HL-60 (cell line): ENCODE measurements at regions not wholly inside any gene's neighbourhood (a gene's known extent, or its start where the extent isn't known, plus 50 kb on each side); places are given as distances from the start of the nearest gene placed in this dataset.

ENCODE experiments used
- DNase-seq, 2 experiments: peaks; one replicate each; pipeline ENCODE4 v3.0.0-alpha.2; 2010 to 2020; ENCODE audit warnings: low read depth in 1 of 2, low spot score in 1 of 2
- H3K27ac ChIP-seq: fragments of 250-450 bp; sonication (Bioruptor Pico); replicated peaks from 2 replicates; pipeline ENCODE4 v1.5.1; 2020; ENCODE audit warnings: mild to moderate bottlenecking, moderate library complexity
- H3K27me3 ChIP-seq: fragments of 250-450 bp; sonication (Bioruptor Pico); 2 replicates; pipeline ENCODE4 v1.5.1; 2021; ENCODE audit warnings: mild to moderate bottlenecking, moderate library complexity; ENCODE audit not compliant: insufficient read depth, poor library complexity, severe bottlenecking
- H3K4me3 ChIP-seq: replicated peaks from 2 replicates; pipeline ENCODE4 v1.5.1; 2011; ENCODE audit warnings: mild to moderate bottlenecking, control low read depth, low read length; ENCODE audit not compliant: insufficient read depth
- CTCF ChIP-seq: IDR thresholded peaks from one replicate; pipeline ENCODE4 v1.5.1; 2011; ENCODE audit warnings: low read length, control low read depth, inconsistent platforms; ENCODE audit not compliant: insufficient read depth
- GABPA ChIP-seq: IDR thresholded peaks from 2 replicates; pipeline ENCODE4 v1.6.1; 2012; ENCODE audit warnings: low read depth
- POLR2AphosphoS5 ChIP-seq: IDR thresholded peaks from 2 replicates; pipeline ENCODE4 v1.6.1; 2012; ENCODE audit warnings: low read depth
- REST ChIP-seq: IDR thresholded peaks from 2 replicates; pipeline ENCODE4 v1.6.1; 2012; ENCODE audit warnings: low read depth; ENCODE audit not compliant: insufficient replicate concordance
- SPI1 ChIP-seq: IDR thresholded peaks from 2 replicates; pipeline ENCODE4 v1.6.1; 2012; ENCODE audit warnings: low read depth, mild to moderate bottlenecking, borderline replicate concordance

GRCh38 chr22:27389727-27390075 is 411.9 kb downstream of the MN1 start:
- Histone ChIP-seq H3K4me3 (no peak overlapping the region), H3K27ac (no peak overlapping the region), H3K27me3 (no peaks in the 10 kb centered on the region)
- TF ChIP-seq GABPA (no peak), CTCF (no peak), REST (no peak), SPI1 (no peak), POLR2AphosphoS5 (no peak)
- DNase-seq: no peak

GRCh38 chr22:27391092-27391770 is 410.3 kb downstream of the MN1 start:
- no peak overlapping the region for H3K27ac ChIP-seq
- no peaks in the 10 kb centered on the region for H3K27me3 ChIP-seq
- no peak for DNase-seq
- no peak overlapping the region for H3K4me3 ChIP-seq
- TF ChIP-seq REST (no peak), POLR2AphosphoS5 (no peak), GABPA (no peak), CTCF (no peak), SPI1 (no peak)

- no peak for TF ChIP-seq CTCF
- Histone ChIP-seq H3K27ac (no peak overlapping the region), H3K27me3 (no peaks in the 10 kb centered on the region), H3K4me3 (no peak overlapping the region)
- DNase-seq: no peak
Measured at GRCh38 chr22:27393371-27393770, 408.2 kb downstream of the MN1 start.

GRCh38 chr22:27394806-27395404 is 406.7 kb downstream of the MN1 start:
- TF ChIP-seq REST: no peak
- TF ChIP-seq GABPA: no peak
- no peak for TF ChIP-seq SPI1
- TF ChIP-seq POLR2AphosphoS5: no peak
- TF ChIP-seq CTCF: no peak
- H3K27ac ChIP-seq: no peak overlapping the region
- no peak overlapping the region for H3K4me3 ChIP-seq
- H3K27me3 ChIP-seq: no peaks in the 10 kb centered on the region
- no peak for DNase-seq
